ENCODE measurements at regions not wholly inside any gene's neighbourhood (a gene's known extent, or its start where the extent isn't known, plus 50 kb on each side); places are given as distances from the start of the nearest gene placed in this dataset.

GRCh38 chr21:29431178-29431577 is 132.5 kb downstream of the BACH1 start:
- ChIA-PET POLR2A (no interaction called here), CTCF (ENCODE audit: unreplicated experiment) (no interaction called here)
- Histone ChIP-seq H4K20me1 (ENCODE audit: insufficient read depth, low read length) (no peaks in the 10 kb centered on the region), H3K9me3 (ENCODE audit: low read length) (no peaks in the 10 kb centered on the region), H3K79me2 (ENCODE audit: insufficient read depth, low read depth, low read length) (no peaks in the 10 kb centered on the region), H3K36me3 (ENCODE audit: insufficient read depth, low read length) (no peaks in the 10 kb centered on the region), H3K4me2 (ENCODE audit: low read length) (no peak overlapping the region), H3K4me1 (ENCODE audit: insufficient read depth, low read length, poor library complexity, severe bottlenecking) (no peaks in the 10 kb centered on the region), H3K4me3 (ENCODE audit: low read depth, low read length, poor library complexity, severe bottlenecking) (no peak overlapping the region), H2AFZ (ENCODE audit: low read length) (no peak overlapping the region), H3K9me2 (ENCODE audit: insufficient read depth, low read length) (no peaks in the 10 kb centered on the region), H3K27ac (ENCODE audit: low read depth, low read length, poor library complexity, severe bottlenecking) (no peak overlapping the region)
- intact Hi-C loops (cut with micrococcal nuclease; ENCODE audit: unreplicated experiment): no loop called here
- no peak for TF ChIP-seq EZH2phosphoT487 (IDR thresholded peaks at IDR 0.05; ENCODE audit: borderline replicate concordance, low read depth, low read length)
- DNase-seq (ENCODE audit: low spot score): no peak
- no TSS peak for BruUV-seq (replicated peaks)

GRCh38 chr21:29431680-29432079 is 133.0 kb downstream of the BACH1 start:
- H3K4me1 ChIP-seq (ENCODE audit: insufficient read depth, low read length, poor library complexity, severe bottlenecking): no peaks in the 10 kb centered on the region
- DNase-seq (ENCODE audit: low spot score): no peak
- H3K9me3 ChIP-seq (ENCODE audit: low read length): no peaks in the 10 kb centered on the region
- H3K79me2 ChIP-seq (ENCODE audit: insufficient read depth, low read depth, low read length): no peaks in the 10 kb centered on the region
- H4K20me1 ChIP-seq (ENCODE audit: insufficient read depth, low read length): no peaks in the 10 kb centered on the region
- no peaks in the 10 kb centered on the region for H3K36me3 ChIP-seq (ENCODE audit: insufficient read depth, low read length)
- intact Hi-C loops (cut with micrococcal nuclease; ENCODE audit: unreplicated experiment): no loop called here
- no peak overlapping the region for H2AFZ ChIP-seq (ENCODE audit: low read length)
- H3K4me2 ChIP-seq (ENCODE audit: low read length): no peak overlapping the region
- CTCF ChIA-PET (ENCODE audit: unreplicated experiment): no interaction called here
- H3K27ac ChIP-seq (ENCODE audit: low read depth, low read length, poor library complexity, severe bottlenecking): no peak overlapping the region
- no TSS peak for BruUV-seq (replicated peaks)
- H3K9me2 ChIP-seq (ENCODE audit: insufficient read depth, low read length): no peaks in the 10 kb centered on the region
- H3K4me3 ChIP-seq (ENCODE audit: low read depth, low read length, poor library complexity, severe bottlenecking): no peak overlapping the region
- TF ChIP-seq EZH2phosphoT487 (IDR thresholded peaks at IDR 0.05; ENCODE audit: borderline replicate concordance, low read depth, low read length): no peak
- no peak for TF ChIP-seq CTCF (conservative IDR thresholded peaks at IDR 0.05; ENCODE audit: low read length)
- POLR2A ChIA-PET: no interaction called here

GRCh38 chr21:29433366-29434059 is 134.8 kb downstream of the BACH1 start:
- intact Hi-C loops (cut with micrococcal nuclease; ENCODE audit: unreplicated experiment): no loop called here
- POLR2A ChIA-PET: interaction anchor here (1.0 kb wide), 1 partner anchor 407 kb away, joined by 3 read pairs; no protein-coding TSS in a partner anchor

More at GRCh38 chr21:29433366-29434059, 134.8 kb downstream of the BACH1 start:
- Histone ChIP-seq H3K9me3 (ENCODE audit: low read length) (no peaks in the 10 kb centered on the region), H3K27ac (ENCODE audit: low read depth, low read length, poor library complexity, severe bottlenecking) (no peak overlapping the region), H3K9me2 (ENCODE audit: insufficient read depth, low read length) (no peaks in the 10 kb centered on the region), H4K20me1 (ENCODE audit: insufficient read depth, low read length) (no peaks in the 10 kb centered on the region), H3K4me3 (ENCODE audit: low read depth, low read length, poor library complexity, severe bottlenecking) (no peak overlapping the region), H3K36me3 (ENCODE audit: insufficient read depth, low read length) (no peaks in the 10 kb centered on the region), H3K79me2 (ENCODE audit: insufficient read depth, low read depth, low read length) (no peaks in the 10 kb centered on the region), H3K4me2 (ENCODE audit: low read length) (no peak overlapping the region), H2AFZ (ENCODE audit: low read length) (no peak overlapping the region), H3K4me1 (ENCODE audit: insufficient read depth, low read length, poor library complexity, severe bottlenecking) (no peaks in the 10 kb centered on the region)
- CTCF ChIA-PET (ENCODE audit: unreplicated experiment): no interaction called here
- no peak for DNase-seq (ENCODE audit: low spot score)
- TF ChIP-seq EZH2phosphoT487 (IDR thresholded peaks at IDR 0.05; ENCODE audit: borderline replicate concordance, low read depth, low read length) (no peak), CTCF (conservative IDR thresholded peaks at IDR 0.05; ENCODE audit: low read length) (no peak)
- no TSS peak for BruUV-seq (replicated peaks)
